SK-N-SH treated with all-trans-retinoic acid at 6 μM for 48 hours (cell line): ENCODE measurements at regions not wholly inside any gene's neighbourhood (a gene's known extent, or its start where the extent isn't known, plus 50 kb on each side); places are given as distances from the start of the nearest gene placed in this dataset.

Source experiments
- ATAC-seq: fragments of 200-7000 bp; cut with Tn5 transposase; 3 replicates; pipeline ENCODE4 v1.9.1; 2020; ENCODE audit warnings: mild to moderate bottlenecking, moderate library complexity
- ARNTL ChIP-seq: fragments of 450-650 bp; formaldehyde crosslinking; IDR thresholded peaks from 2 replicates; pipeline ENCODE4 v1.5.0; 2020; ENCODE audit warnings: low read depth, mild to moderate bottlenecking, moderate library complexity, borderline replicate concordance
- BACH2 ChIP-seq: fragments of 250-450 bp; sonication (Bioruptor Pico); IDR thresholded peaks from 2 replicates; pipeline ENCODE4 v1.9.0; 2021; ENCODE audit warnings: mild to moderate bottlenecking, borderline replicate concordance
- CSDC2 ChIP-seq: fragments of 250-450 bp; sonication (Bioruptor Pico); IDR thresholded peaks from 2 replicates; pipeline ENCODE4 v1.5.0; 2020; ENCODE audit warnings: mild to moderate bottlenecking, moderate library complexity
- ESRRG ChIP-seq: fragments of 250-450 bp; sonication (Bioruptor Pico); IDR thresholded peaks from 2 replicates; pipeline ENCODE4 v1.6.1; 2021; ENCODE audit warnings: mild to moderate bottlenecking
- ISL1 ChIP-seq: fragments of 250-450 bp; sonication (Bioruptor Pico); IDR thresholded peaks from 2 replicates; pipeline ENCODE4 v2.1.2; 2022; ENCODE audit warnings: mild to moderate bottlenecking, moderate library complexity
- PATZ1 ChIP-seq: fragments of 250-450 bp; sonication (Bioruptor Pico); IDR thresholded peaks from 2 replicates; pipeline ENCODE4 v1.8.0; 2020; ENCODE audit warnings: mild to moderate bottlenecking, moderate library complexity, borderline replicate concordance
- RARB ChIP-seq: fragments of 250-450 bp; sonication (Bioruptor Pico); IDR thresholded peaks from 2 replicates; pipeline ENCODE4 v1.8.0; 2021; ENCODE audit warnings: mild to moderate bottlenecking, moderate library complexity
- TOX ChIP-seq: fragments of 250-450 bp; sonication (Bioruptor Pico); IDR thresholded peaks from 2 replicates; pipeline ENCODE4 v1.8.0; 2021; ENCODE audit warnings: mild to moderate bottlenecking, moderate library complexity, borderline replicate concordance
- ZFP3 ChIP-seq: fragments of 250-450 bp; sonication (Bioruptor Pico); IDR thresholded peaks from 2 replicates; pipeline ENCODE4 v1.5.0; 2020; ENCODE audit warnings: mild to moderate bottlenecking, moderate library complexity
- ZFP30 ChIP-seq: fragments of 450-650 bp; formaldehyde crosslinking; IDR thresholded peaks from 2 replicates; pipeline ENCODE4 v1.5.0; 2022; ENCODE audit warnings: mild to moderate bottlenecking, moderate library complexity
- ZNF565 ChIP-seq: fragments of 450-650 bp; formaldehyde crosslinking; conservative IDR thresholded peaks from 2 replicates; pipeline ENCODE4 v1.5.0; 2020; ENCODE audit warnings: low read depth, mild to moderate bottlenecking, moderate library complexity
- ZNF8 ChIP-seq: fragments of 450-650 bp; formaldehyde crosslinking; IDR thresholded peaks from 2 replicates; pipeline ENCODE4 v1.5.0; 2020; ENCODE audit warnings: mild to moderate bottlenecking, moderate library complexity
- TF ChIP-seq, protein P1 (sequence below): fragments of 250-450 bp; sonication (Bioruptor Pico); IDR thresholded peaks from 2 replicates; pipeline ENCODE4 v1.5.0; 2020; ENCODE audit warnings: mild to moderate bottlenecking, moderate library complexity
- TF ChIP-seq, protein P2 (sequence below): fragments of 250-450 bp; sonication (Bioruptor Pico); IDR thresholded peaks from 2 replicates; pipeline ENCODE4 v1.5.1; 2021; ENCODE audit warnings: mild to moderate bottlenecking, moderate library complexity
- TF ChIP-seq, protein P3 (sequence below): fragments of 250-450 bp; sonication (Bioruptor Pico); IDR thresholded peaks from 2 replicates; pipeline ENCODE4 v1.8.0; 2021; ENCODE audit warnings: low read depth, mild to moderate bottlenecking, moderate library complexity, borderline replicate concordance

DNA sequence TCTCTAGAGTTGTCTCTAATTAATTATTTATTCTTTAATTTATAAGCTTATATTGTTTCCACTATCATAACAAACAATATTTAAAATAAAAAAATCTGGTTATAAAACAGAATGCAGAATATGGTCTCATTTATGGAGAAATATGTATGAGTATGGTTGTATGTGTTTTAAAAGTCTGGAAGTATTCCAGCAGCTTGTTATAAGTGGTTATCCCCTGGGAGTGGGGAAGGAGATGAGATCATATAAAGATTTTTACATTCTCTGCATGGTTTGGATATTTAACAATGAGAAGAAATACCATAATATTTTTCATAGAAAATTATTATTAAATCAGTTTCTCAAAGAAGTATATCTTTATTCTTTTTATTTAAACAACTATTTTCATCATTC lies 135.4 kb upstream of the MB21D2 start (continued):
- TF ChIP-seq, protein P1, sequence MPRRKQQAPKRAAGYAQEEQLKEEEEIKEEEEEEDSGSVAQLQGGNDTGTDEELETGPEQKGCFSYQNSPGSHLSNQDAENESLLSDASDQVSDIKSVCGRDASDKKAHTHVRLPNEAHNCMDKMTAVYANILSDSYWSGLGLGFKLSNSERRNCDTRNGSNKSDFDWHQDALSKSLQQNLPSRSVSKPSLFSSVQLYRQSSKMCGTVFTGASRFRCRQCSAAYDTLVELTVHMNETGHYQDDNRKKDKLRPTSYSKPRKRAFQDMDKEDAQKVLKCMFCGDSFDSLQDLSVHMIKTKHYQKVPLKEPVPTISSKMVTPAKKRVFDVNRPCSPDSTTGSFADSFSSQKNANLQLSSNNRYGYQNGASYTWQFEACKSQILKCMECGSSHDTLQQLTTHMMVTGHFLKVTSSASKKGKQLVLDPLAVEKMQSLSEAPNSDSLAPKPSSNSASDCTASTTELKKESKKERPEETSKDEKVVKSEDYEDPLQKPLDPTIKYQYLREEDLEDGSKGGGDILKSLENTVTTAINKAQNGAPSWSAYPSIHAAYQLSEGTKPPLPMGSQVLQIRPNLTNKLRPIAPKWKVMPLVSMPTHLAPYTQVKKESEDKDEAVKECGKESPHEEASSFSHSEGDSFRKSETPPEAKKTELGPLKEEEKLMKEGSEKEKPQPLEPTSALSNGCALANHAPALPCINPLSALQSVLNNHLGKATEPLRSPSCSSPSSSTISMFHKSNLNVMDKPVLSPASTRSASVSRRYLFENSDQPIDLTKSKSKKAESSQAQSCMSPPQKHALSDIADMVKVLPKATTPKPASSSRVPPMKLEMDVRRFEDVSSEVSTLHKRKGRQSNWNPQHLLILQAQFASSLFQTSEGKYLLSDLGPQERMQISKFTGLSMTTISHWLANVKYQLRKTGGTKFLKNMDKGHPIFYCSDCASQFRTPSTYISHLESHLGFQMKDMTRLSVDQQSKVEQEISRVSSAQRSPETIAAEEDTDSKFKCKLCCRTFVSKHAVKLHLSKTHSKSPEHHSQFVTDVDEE (CRISPR knock-in tag) = no peak

- no peak for ATAC-seq
These were observed 137.7 kb upstream of the MB21D2 start for GRCh38 chr3:193055352-193055751.

DNA sequence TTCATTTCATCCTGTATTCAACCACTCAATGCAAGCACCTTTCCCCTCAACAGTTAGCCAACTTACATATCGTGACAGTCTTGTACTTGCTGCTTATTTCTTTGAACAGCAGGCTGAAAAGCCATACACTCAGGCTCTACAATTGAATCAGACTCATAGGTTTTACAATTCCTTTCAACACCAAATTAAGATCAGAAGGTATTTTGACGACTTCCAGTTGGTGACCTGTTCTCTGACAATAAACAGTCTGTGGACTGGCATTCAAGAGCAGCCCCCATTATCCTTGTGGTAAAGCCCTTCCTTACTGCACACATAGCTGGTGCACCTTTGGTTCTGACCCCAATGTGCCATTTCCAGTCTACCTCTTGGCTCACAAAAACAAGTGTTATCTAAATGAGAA lies 140.0 kb upstream of the MB21D2 start:
- TF ChIP-seq, protein P2, sequence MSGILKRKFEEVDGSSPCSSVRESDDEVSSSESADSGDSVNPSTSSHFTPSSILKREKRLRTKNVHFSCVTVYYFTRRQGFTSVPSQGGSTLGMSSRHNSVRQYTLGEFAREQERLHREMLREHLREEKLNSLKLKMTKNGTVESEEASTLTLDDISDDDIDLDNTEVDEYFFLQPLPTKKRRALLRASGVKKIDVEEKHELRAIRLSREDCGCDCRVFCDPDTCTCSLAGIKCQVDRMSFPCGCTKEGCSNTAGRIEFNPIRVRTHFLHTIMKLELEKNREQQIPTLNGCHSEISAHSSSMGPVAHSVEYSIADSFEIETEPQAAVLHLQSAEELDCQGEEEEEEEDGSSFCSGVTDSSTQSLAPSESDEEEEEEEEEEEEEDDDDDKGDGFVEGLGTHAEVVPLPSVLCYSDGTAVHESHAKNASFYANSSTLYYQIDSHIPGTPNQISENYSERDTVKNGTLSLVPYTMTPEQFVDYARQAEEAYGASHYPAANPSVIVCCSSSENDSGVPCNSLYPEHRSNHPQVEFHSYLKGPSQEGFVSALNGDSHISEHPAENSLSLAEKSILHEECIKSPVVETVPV (CRISPR knock-in tag) = no peak
- no peak for TF ChIP-seq ZFP3 (CRISPR knock-in tag)
- TF ChIP-seq CSDC2 (CRISPR knock-in tag) = no peak
- TF ChIP-seq ESRRG (CRISPR knock-in tag) = no peak
- TF ChIP-seq ZNF8 (CRISPR knock-in tag) = no peak
- no peak for TF ChIP-seq BACH2 (CRISPR knock-in tag)
- TF ChIP-seq ISL1 (CRISPR knock-in tag) = no peak
- TF ChIP-seq PATZ1 = no peak
- TF ChIP-seq, protein P1 (CRISPR knock-in tag) = no peak
- no peak for TF ChIP-seq ARNTL (CRISPR knock-in tag)
- no peak for TF ChIP-seq ZNF565 (CRISPR knock-in tag)
- no peak for ATAC-seq

More at GRCh38 chr3:193055352-193055751, 137.7 kb upstream of the MB21D2 start:
- TF ChIP-seq CSDC2 (CRISPR knock-in tag) (no peak), ZFP30 (CRISPR knock-in tag) (no peak), TOX (CRISPR knock-in tag) (no peak), RARB (no peak)
- TF ChIP-seq, protein P2 (CRISPR knock-in tag) = no peak
- TF ChIP-seq, protein P3, sequence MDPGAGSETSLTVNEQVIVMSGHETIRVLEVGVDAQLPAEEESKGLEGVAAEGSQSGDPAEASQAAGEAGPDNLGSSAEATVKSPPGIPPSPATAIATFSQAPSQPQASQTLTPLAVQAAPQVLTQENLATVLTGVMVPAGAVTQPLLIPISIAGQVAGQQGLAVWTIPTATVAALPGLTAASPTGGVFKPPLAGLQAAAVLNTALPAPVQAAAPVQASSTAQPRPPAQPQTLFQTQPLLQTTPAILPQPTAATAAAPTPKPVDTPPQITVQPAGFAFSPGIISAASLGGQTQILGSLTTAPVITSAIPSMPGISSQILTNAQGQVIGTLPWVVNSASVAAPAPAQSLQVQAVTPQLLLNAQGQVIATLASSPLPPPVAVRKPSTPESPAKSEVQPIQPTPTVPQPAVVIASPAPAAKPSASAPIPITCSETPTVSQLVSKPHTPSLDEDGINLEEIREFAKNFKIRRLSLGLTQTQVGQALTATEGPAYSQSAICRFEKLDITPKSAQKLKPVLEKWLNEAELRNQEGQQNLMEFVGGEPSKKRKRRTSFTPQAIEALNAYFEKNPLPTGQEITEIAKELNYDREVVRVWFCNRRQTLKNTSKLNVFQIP (CRISPR knock-in tag) = no peak
